ENCODE measurements at regions not wholly inside any gene's neighbourhood (a gene's known extent, or its start where the extent isn't known, plus 50 kb on each side); places are given as distances from the start of the nearest gene placed in this dataset.

DNA sequence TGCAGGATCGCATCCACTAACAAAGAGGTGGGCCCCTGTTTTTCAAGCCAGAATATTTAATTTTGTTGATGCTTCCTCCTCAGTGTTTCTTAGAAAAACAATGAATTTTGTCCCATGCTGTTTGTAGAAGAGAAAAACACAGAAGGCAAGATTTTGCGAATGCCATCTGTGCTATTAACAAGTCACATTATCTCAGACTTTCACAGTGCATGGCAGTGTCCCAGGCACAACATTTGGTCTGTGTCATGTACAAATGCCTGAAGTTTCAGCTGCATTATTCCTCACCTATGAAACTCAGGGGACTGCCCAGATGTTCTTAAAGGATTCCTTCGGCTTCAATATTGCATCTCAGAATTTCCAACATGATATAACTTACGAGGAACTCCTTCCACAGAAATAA is 99.6 kb upstream of the ZC3H11B start (continued):
- no peak for TF ChIP-seq PHF21A (CRISPR knock-in tag; IDR thresholded peaks at IDR 0.05)
- TF ChIP-seq, protein P1, sequence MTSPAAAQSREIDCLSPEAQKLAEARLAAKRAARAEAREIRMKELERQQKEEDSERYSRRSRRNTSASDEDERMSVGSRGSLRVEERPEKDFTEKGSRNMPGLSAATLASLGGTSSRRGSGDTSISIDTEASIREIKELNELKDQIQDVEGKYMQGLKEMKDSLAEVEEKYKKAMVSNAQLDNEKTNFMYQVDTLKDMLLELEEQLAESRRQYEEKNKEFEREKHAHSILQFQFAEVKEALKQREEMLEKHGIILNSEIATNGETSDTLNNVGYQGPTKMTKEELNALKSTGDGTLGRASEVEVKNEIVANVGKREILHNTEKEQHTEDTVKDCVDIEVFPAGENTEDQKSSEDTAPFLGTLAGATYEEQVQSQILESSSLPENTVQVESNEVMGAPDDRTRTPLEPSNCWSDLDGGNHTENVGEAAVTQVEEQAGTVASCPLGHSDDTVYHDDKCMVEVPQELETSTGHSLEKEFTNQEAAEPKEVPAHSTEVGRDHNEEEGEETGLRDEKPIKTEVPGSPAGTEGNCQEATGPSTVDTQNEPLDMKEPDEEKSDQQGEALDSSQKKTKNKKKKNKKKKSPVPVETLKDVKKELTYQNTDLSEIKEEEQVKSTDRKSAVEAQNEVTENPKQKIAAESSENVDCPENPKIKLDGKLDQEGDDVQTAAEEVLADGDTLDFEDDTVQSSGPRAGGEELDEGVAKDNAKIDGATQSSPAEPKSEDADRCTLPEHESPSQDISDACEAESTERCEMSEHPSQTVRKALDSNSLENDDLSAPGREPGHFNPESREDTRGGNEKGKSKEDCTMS (CRISPR knock-in tag; conservative IDR thresholded peaks at IDR 0.05), result no peak

DNA sequence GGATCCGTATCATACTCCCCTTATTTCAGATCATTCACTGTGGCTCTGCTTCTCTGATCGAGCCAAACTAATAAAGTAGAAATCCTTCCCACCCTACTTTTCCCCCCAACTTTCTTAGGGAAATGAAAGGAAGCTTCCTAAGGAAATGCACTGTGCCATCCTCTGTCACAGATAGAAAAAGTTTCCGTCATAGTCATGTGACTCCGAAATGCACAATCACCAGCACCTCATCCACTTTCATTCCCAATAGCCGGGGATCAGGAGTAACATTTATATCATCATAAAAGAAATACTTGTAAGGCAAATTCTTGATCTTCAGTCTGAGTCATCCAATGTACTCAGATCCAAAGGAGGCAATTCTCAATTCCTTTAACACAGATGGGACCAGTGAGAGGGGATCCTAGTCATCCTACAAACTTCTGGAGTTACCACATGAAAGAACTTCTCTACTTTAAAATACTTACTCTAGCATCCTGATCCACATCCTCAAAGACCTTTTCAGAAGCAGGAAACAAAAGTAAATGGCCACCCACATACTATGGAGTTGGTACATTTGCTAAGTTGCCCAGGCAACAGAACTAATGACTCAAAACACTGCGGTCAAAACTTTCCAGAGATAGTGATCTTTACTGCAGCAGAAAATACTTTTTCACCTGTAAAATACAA is 97.8 kb upstream of the ZC3H11B start:
- H2AFZ ChIP-seq (ENCODE audit: low read length), result no peak overlapping the region
- in situ Hi-C loops (cut with HindIII; ENCODE audit: extremely low pct_ligation_motif_present, low pct_unique_long_range_greater_than_20kb), result no loop called here

More for the DNA sequence above, 97.8 kb upstream of the ZC3H11B start:
- Histone ChIP-seq H3K27me3 (ENCODE audit: control insufficient read depth in 1 of 2, insufficient read depth in 2 of 2, low read length in 2 of 2) (no peaks in the 10 kb centered on the region), H3K27ac (ENCODE audit: extremely low read length, insufficient read depth, low read length) (no peak overlapping the region), H3K9me3 (ENCODE audit: low read length) (no peaks in the 10 kb centered on the region), H3K4me1 (ENCODE audit: insufficient read depth, low read length) (no peaks in the 10 kb centered on the region), H3K79me2 (ENCODE audit: insufficient read depth, low read length) (no peaks in the 10 kb centered on the region), H3K9ac (ENCODE audit: insufficient read depth, low read depth, low read length) (no peak overlapping the region), H3K4me2 (ENCODE audit: low read depth, low read length) (no peak overlapping the region), H3K4me3 (replicated peaks in 1 of 3; ENCODE audit: insufficient read depth in 1 of 3, low read depth in 2 of 3, low read length in 3 of 3) (no peak overlapping the region), H3K36me3 (replicated peaks in 1 of 2; ENCODE audit: control insufficient read depth in 1 of 2, insufficient read depth in 2 of 2, low read length in 2 of 2) (no peaks in the 10 kb centered on the region), H4K20me1 (ENCODE audit: insufficient read depth, low read length) (no peaks in the 10 kb centered on the region)
- ChIA-PET POLR2A (no interaction called here), CTCF (ENCODE audit: low intra/inter-chr PET ratio, low total read pairs) (no interaction called here)
- BruUV-seq (replicated peaks), result no TSS peak
- intact Hi-C loops (cut with micrococcal nuclease; ENCODE audit: unreplicated experiment), result no loop called here
- WGBS (ENCODE audit: low lambda C conversion rate), result 48% methylated on average over 6 of the region's 6 CpGs
- no peak for DNase-seq (ENCODE audit: low spot score)
- no peak for ATAC-seq
- TF ChIP-seq, protein P2, sequence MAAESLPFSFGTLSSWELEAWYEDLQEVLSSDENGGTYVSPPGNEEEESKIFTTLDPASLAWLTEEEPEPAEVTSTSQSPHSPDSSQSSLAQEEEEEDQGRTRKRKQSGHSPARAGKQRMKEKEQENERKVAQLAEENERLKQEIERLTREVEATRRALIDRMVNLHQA (CRISPR knock-in tag; IDR thresholded peaks at IDR 0.05), result no peak
- TF ChIP-seq MAFK (conservative IDR thresholded peaks at IDR 0.05 in 1 of 2, IDR thresholded peaks at IDR 0.05 in 1 of 2; ENCODE audit: low read length in 2 of 2) (no peak), ATAD3A (CRISPR knock-in tag; IDR thresholded peaks at IDR 0.05) (no peak), MTF2 (CRISPR knock-in tag; IDR thresholded peaks at IDR 0.05; ENCODE audit: borderline replicate concordance) (no peak), NFYC (CRISPR knock-in tag; IDR thresholded peaks at IDR 0.05) (no peak), SOX5 (CRISPR knock-in tag; IDR thresholded peaks at IDR 0.05; ENCODE audit: borderline replicate concordance) (no peak), CREB1 (IDR thresholded peaks at IDR 0.05) (no peak), CREB1 (CRISPR knock-in tag; IDR thresholded peaks at IDR 0.05) (no peak), ZNF720 (CRISPR knock-in tag; IDR thresholded peaks at IDR 0.05) (no peak), NCOR1 (IDR thresholded peaks at IDR 0.05; ENCODE audit: borderline replicate concordance, low read length) (no peak), DNMT3B (CRISPR knock-in tag; conservative IDR thresholded peaks at IDR 0.05) (no peak), ZNF331 (CRISPR knock-in tag; IDR thresholded peaks at IDR 0.05) (no peak), ZBTB8A (CRISPR knock-in tag; IDR thresholded peaks at IDR 0.05; ENCODE audit: borderline replicate concordance, low read depth) (no peak)
- TF ChIP-seq, protein P3, sequence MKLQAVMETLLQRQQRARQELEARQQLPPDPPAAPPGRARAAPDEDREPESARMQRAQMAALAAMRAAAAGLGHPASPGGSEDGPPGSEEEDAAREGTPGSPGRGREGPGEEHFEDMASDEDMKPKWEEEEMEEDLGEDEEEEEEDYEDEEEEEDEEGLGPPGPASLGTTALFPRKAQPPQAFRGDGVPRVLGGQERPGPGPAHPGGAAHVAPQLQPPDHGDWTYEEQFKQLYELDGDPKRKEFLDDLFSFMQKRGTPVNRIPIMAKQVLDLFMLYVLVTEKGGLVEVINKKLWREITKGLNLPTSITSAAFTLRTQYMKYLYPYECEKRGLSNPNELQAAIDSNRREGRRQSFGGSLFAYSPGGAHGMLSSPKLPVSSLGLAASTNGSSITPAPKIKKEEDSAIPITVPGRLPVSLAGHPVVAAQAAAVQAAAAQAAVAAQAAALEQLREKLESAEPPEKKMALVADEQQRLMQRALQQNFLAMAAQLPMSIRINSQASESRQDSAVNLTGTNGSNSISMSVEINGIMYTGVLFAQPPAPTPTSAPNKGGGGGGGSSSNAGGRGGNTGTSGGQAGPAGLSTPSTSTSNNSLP (IDR thresholded peaks at IDR 0.05; ENCODE audit: low read depth, low read length), result no peak
- no peak for FAIRE-seq

All from HepG2 (cell line).